Middle frontal gyrus (tissue), 1 donor: ENCODE measurements at regions not wholly inside any gene's neighbourhood (a gene's known extent, or its start where the extent isn't known, plus 50 kb on each side); places are given as distances from the start of the nearest gene placed in this dataset.

Experiments used
- DNase-seq: peaks from one replicate; pipeline ENCODE4 v3.0.0-alpha.2; 2015; ENCODE audit warnings: low spot score; ENCODE audit errors: extremely low spot score

GRCh38 chr3:88936831-88937230 is 170.6 kb upstream of the EPHA3 start:
- DNase-seq: no peak

- DNase-seq: no peak
These were observed 167.1 kb upstream of the EPHA3 start for GRCh38 chr3:88940296-88940695.

GRCh38 chr3:88947013-88947412 is 160.4 kb upstream of the EPHA3 start:
- DNase-seq: no peak

- no peak for DNase-seq
These were observed 152.6 kb upstream of the EPHA3 start for GRCh38 chr3:88954853-88955252.

GRCh38 chr3:88955274-88955673 is 152.1 kb upstream of the EPHA3 start:
- DNase-seq: no peak

- DNase-seq: no peak
These were observed 149.5 kb upstream of the EPHA3 start for GRCh38 chr3:88957711-88958439.

GRCh38 chr3:88960019-88960418 is 147.4 kb upstream of the EPHA3 start:
- DNase-seq: no peak

- DNase-seq: no peak
These were observed 144.4 kb upstream of the EPHA3 start for GRCh38 chr3:88963003-88963402.

- DNase-seq: no peak
These were observed 127.7 kb upstream of the EPHA3 start for GRCh38 chr3:88979760-88980159.

- no peak for DNase-seq
These were observed 124.0 kb upstream of the EPHA3 start for GRCh38 chr3:88983458-88983857.

- DNase-seq: no peak
These were observed 123.2 kb upstream of the EPHA3 start for GRCh38 chr3:88984256-88984655.

GRCh38 chr3:88984832-88985231 is 122.6 kb upstream of the EPHA3 start:
- DNase-seq: no peak

- DNase-seq: no peak
These were observed 121.9 kb upstream of the EPHA3 start for GRCh38 chr3:88985491-88985890.

- no peak for DNase-seq
These were observed 120.6 kb upstream of the EPHA3 start for GRCh38 chr3:88986834-88987233.

GRCh38 chr3:88987776-88988175 is 119.6 kb upstream of the EPHA3 start:
- no peak for DNase-seq

- DNase-seq: no peak
These were observed 118.5 kb upstream of the EPHA3 start for GRCh38 chr3:88988906-88989305.

GRCh38 chr3:88991496-88991895 is 115.9 kb upstream of the EPHA3 start:
- DNase-seq: no peak

GRCh38 chr3:88996691-88997090 is 110.7 kb upstream of the EPHA3 start:
- DNase-seq: no peak

- DNase-seq: no peak
These were observed 110.2 kb upstream of the EPHA3 start for GRCh38 chr3:88997260-88997659.

GRCh38 chr3:89000886-89001285 is 106.5 kb upstream of the EPHA3 start:
- DNase-seq: no peak

- DNase-seq: no peak
These were observed 105.2 kb upstream of the EPHA3 start for GRCh38 chr3:89002191-89002590.

- no peak for DNase-seq
These were observed 93.9 kb upstream of the EPHA3 start for GRCh38 chr3:89013536-89013935.

GRCh38 chr3:89017531-89017930 is 89.9 kb upstream of the EPHA3 start:
- no peak for DNase-seq

GRCh38 chr3:89025185-89025584 is 82.2 kb upstream of the EPHA3 start:
- no peak for DNase-seq
